ENCODE measurements at regions not wholly inside any gene's neighbourhood (a gene's known extent, or its start where the extent isn't known, plus 50 kb on each side); places are given as distances from the start of the nearest gene placed in this dataset.
A peak's percentile ranks its signal among the peaks of the same experiment; 100 is the strongest.

- no peaks in the 10 kb centered on the region for H3K36me3 Mint-ChIP-seq (ENCODE audit: low read depth)
- ATAC-seq, result peak; percentile 57
- no peaks in the 10 kb centered on the region for H3K27me3 Mint-ChIP-seq
- no peak for DNase-seq
- peaks cover 2% of the 10 kb centered on the region for H3K4me1 Mint-ChIP-seq
- H3K4me3 Mint-ChIP-seq, result peak overlapping the region; percentile 46
- peaks cover 4% of the 10 kb centered on the region for H3K9me3 ChIP-seq (ENCODE audit: control insufficient read depth, low read length, poor library complexity, severe bottlenecking)
- no peak overlapping the region for H3K27ac Mint-ChIP-seq
Measured at GRCh38 chr5:174998131-174998730, 273.8 kb downstream of the MSX2 start.

GRCh38 chr5:174997688-174998087 is 273.3 kb downstream of the MSX2 start:
- Mint-ChIP-seq H3K4me1 (peaks cover 2% of the 10 kb centered on the region), H3K4me3 (peak overlapping the region; percentile 46)

GRCh38 chr5:174996941-174997340 is 272.6 kb downstream of the MSX2 start:
- Mint-ChIP-seq H3K36me3 (ENCODE audit: low read depth) (no peaks in the 10 kb centered on the region), H3K4me1 (peaks cover 2% of the 10 kb centered on the region), H3K27me3 (no peaks in the 10 kb centered on the region), H3K4me3 (no peak overlapping the region), H3K27ac (no peak overlapping the region)
- peaks cover 4% of the 10 kb centered on the region for H3K9me3 ChIP-seq (ENCODE audit: control insufficient read depth, low read length, poor library complexity, severe bottlenecking)
- DNase-seq, result no peak
- no peak for ATAC-seq

More at GRCh38 chr5:174997688-174998087, 273.3 kb downstream of the MSX2 start:
- no peaks in the 10 kb centered on the region for H3K27me3 Mint-ChIP-seq
- peaks cover 4% of the 10 kb centered on the region for H3K9me3 ChIP-seq (ENCODE audit: control insufficient read depth, low read length, poor library complexity, severe bottlenecking)
- no peak overlapping the region for H3K27ac Mint-ChIP-seq
- ATAC-seq, result peak; percentile 71
- DNase-seq, result no peak
- H3K36me3 Mint-ChIP-seq (ENCODE audit: low read depth), result no peaks in the 10 kb centered on the region

- peaks cover 4% of the 10 kb centered on the region for H3K9me3 ChIP-seq (ENCODE audit: control insufficient read depth, low read length, poor library complexity, severe bottlenecking)
- no peak for DNase-seq
- no peak for ATAC-seq
- Mint-ChIP-seq H3K27me3 (no peaks in the 10 kb centered on the region), H3K4me1 (peaks cover 2% of the 10 kb centered on the region), H3K4me3 (no peak overlapping the region), H3K27ac (no peak overlapping the region), H3K36me3 (ENCODE audit: low read depth) (no peaks in the 10 kb centered on the region)
Measured at GRCh38 chr5:174995827-174996226, 271.4 kb downstream of the MSX2 start.

GRCh38 chr5:174991847-174992246 is 267.5 kb downstream of the MSX2 start:
- Mint-ChIP-seq H3K36me3 (ENCODE audit: low read depth) (no peaks in the 10 kb centered on the region), H3K27ac (no peak overlapping the region)

GRCh38 chr5:174990909-174991308 is 266.5 kb downstream of the MSX2 start:
- Mint-ChIP-seq H3K36me3 (ENCODE audit: low read depth) (no peaks in the 10 kb centered on the region), H3K27ac (no peak overlapping the region), H3K27me3 (no peaks in the 10 kb centered on the region), H3K4me3 (no peak overlapping the region), H3K4me1 (no peaks in the 10 kb centered on the region)
- DNase-seq (no peak), ATAC-seq (no peak)
- peaks cover 3% of the 10 kb centered on the region for H3K9me3 ChIP-seq (ENCODE audit: control insufficient read depth, low read length, poor library complexity, severe bottlenecking)

More at GRCh38 chr5:174991847-174992246, 267.5 kb downstream of the MSX2 start:
- Mint-ChIP-seq H3K4me1 (no peaks in the 10 kb centered on the region), H3K27me3 (no peaks in the 10 kb centered on the region), H3K4me3 (no peak overlapping the region)
- ATAC-seq (no peak), DNase-seq (no peak)
- peaks cover 4% of the 10 kb centered on the region for H3K9me3 ChIP-seq (ENCODE audit: control insufficient read depth, low read length, poor library complexity, severe bottlenecking)

GRCh38 chr5:174987443-174988012 is 263.1 kb downstream of the MSX2 start:
- DNase-seq, result no peak
- Mint-ChIP-seq H3K4me1 (no peaks in the 10 kb centered on the region), H3K4me3 (no peak overlapping the region), H3K27me3 (no peaks in the 10 kb centered on the region), H3K27ac (no peak overlapping the region), H3K36me3 (ENCODE audit: low read depth) (no peaks in the 10 kb centered on the region)
- no peaks in the 10 kb centered on the region for H3K9me3 ChIP-seq (ENCODE audit: control insufficient read depth, low read length, poor library complexity, severe bottlenecking)
- ATAC-seq, result no peak

GRCh38 chr5:174984863-174985262 is 260.5 kb downstream of the MSX2 start:
- Mint-ChIP-seq H3K36me3 (ENCODE audit: low read depth) (peaks cover 2% of the 10 kb centered on the region), H3K4me3 (no peak overlapping the region), H3K27ac (no peak overlapping the region), H3K27me3 (no peaks in the 10 kb centered on the region), H3K4me1 (no peaks in the 10 kb centered on the region)
- ATAC-seq (no peak), DNase-seq (no peak)
- no peaks in the 10 kb centered on the region for H3K9me3 ChIP-seq (ENCODE audit: control insufficient read depth, low read length, poor library complexity, severe bottlenecking)

- DNase-seq (no peak), ATAC-seq (no peak)
- H3K27ac Mint-ChIP-seq, result no peak overlapping the region
- no peaks in the 10 kb centered on the region for H3K4me1 Mint-ChIP-seq
- H3K27me3 Mint-ChIP-seq, result no peaks in the 10 kb centered on the region
- H3K9me3 ChIP-seq (ENCODE audit: control insufficient read depth, low read length, poor library complexity, severe bottlenecking), result no peaks in the 10 kb centered on the region
- no peak overlapping the region for H3K4me3 Mint-ChIP-seq
- H3K36me3 Mint-ChIP-seq (ENCODE audit: low read depth), result peaks cover 2% of the 10 kb centered on the region
Measured at GRCh38 chr5:174982485-174982884, 258.1 kb downstream of the MSX2 start.

- H3K4me3 Mint-ChIP-seq, result no peak overlapping the region
- ATAC-seq, result no peak
- no peak for DNase-seq
- peaks cover 2% of the 10 kb centered on the region for H3K36me3 Mint-ChIP-seq (ENCODE audit: low read depth)
- no peak overlapping the region for H3K27ac Mint-ChIP-seq
- no peaks in the 10 kb centered on the region for H3K4me1 Mint-ChIP-seq
- H3K9me3 ChIP-seq (ENCODE audit: control insufficient read depth, low read length, poor library complexity, severe bottlenecking), result no peaks in the 10 kb centered on the region
- H3K27me3 Mint-ChIP-seq, result no peaks in the 10 kb centered on the region
Measured at GRCh38 chr5:174981416-174981815, 257.0 kb downstream of the MSX2 start.

- DNase-seq, result no peak
- H3K27me3 Mint-ChIP-seq, result no peaks in the 10 kb centered on the region
- H3K36me3 Mint-ChIP-seq (ENCODE audit: low read depth), result peaks cover 2% of the 10 kb centered on the region
- H3K4me3 Mint-ChIP-seq, result no peak overlapping the region
- H3K9me3 ChIP-seq (ENCODE audit: control insufficient read depth, low read length, poor library complexity, severe bottlenecking), result no peaks in the 10 kb centered on the region
- ATAC-seq, result no peak
- H3K27ac Mint-ChIP-seq, result no peak overlapping the region
- H3K4me1 Mint-ChIP-seq, result no peaks in the 10 kb centered on the region
Measured at GRCh38 chr5:174980952-174981351, 256.6 kb downstream of the MSX2 start.

- Mint-ChIP-seq H3K27ac (no peak overlapping the region), H3K36me3 (ENCODE audit: low read depth) (peaks cover 3% of the 10 kb centered on the region), H3K4me1 (no peaks in the 10 kb centered on the region), H3K27me3 (peaks cover 31% of the 10 kb centered on the region), H3K4me3 (no peak overlapping the region)
- ATAC-seq, result no peak
- no peak for DNase-seq
- no peaks in the 10 kb centered on the region for H3K9me3 ChIP-seq (ENCODE audit: control insufficient read depth, low read length, poor library complexity, severe bottlenecking)
Measured at GRCh38 chr5:174972291-174972690, 247.9 kb downstream of the MSX2 start.

GRCh38 chr5:174971210-174971609 is 246.8 kb downstream of the MSX2 start:
- peaks cover 3% of the 10 kb centered on the region for H3K36me3 Mint-ChIP-seq (ENCODE audit: low read depth)
- H3K4me3 Mint-ChIP-seq, result no peak overlapping the region
- peaks cover 31% of the 10 kb centered on the region for H3K27me3 Mint-ChIP-seq

GRCh38 chr5:174970502-174970901 is 246.1 kb downstream of the MSX2 start:
- Mint-ChIP-seq H3K27ac (no peak overlapping the region), H3K27me3 (peaks cover 31% of the 10 kb centered on the region), H3K4me3 (no peak overlapping the region), H3K36me3 (ENCODE audit: low read depth) (peaks cover 3% of the 10 kb centered on the region), H3K4me1 (no peaks in the 10 kb centered on the region)
- H3K9me3 ChIP-seq (ENCODE audit: control insufficient read depth, low read length, poor library complexity, severe bottlenecking), result peaks cover 5% of the 10 kb centered on the region
- ATAC-seq, result no peak
- no peak for DNase-seq

More at GRCh38 chr5:174971210-174971609, 246.8 kb downstream of the MSX2 start:
- ATAC-seq (no peak), DNase-seq (no peak)
- no peak overlapping the region for H3K27ac Mint-ChIP-seq
- H3K4me1 Mint-ChIP-seq, result no peaks in the 10 kb centered on the region
- H3K9me3 ChIP-seq (ENCODE audit: control insufficient read depth, low read length, poor library complexity, severe bottlenecking), result no peaks in the 10 kb centered on the region
